Right ventricle myocardium superior (tissue), 1 donor: ENCODE measurements at regions not wholly inside any gene's neighbourhood (a gene's known extent, or its start where the extent isn't known, plus 50 kb on each side); places are given as distances from the start of the nearest gene placed in this dataset.
A peak's percentile ranks its signal among the peaks of the same experiment; 100 is the strongest.
"Not testable (repeated sequence)": the region's sequence is repeated elsewhere in the genome, so short reads cannot be mapped to it uniquely, and the experiment has no call there.

ENCODE experiments used
- ATAC-seq: fragments of 200-7000 bp; cut with Tn5 transposase; one replicate; pipeline ENCODE4 v1.9.1; 2020; ENCODE audit warnings: mild to moderate bottlenecking; ENCODE audit not compliant: poor library complexity
- DNase-seq: peaks from one replicate; pipeline ENCODE4 v3.0.0-alpha.2; 2020
- intact Hi-C: fragments of 100-400 bp; cut with DNase I; formaldehyde crosslinking; loops from one replicate; pipeline ENCODE4 v1.11.2; 2022
- donor health status: DM: no; HTN: yes; CAD: no; lungs with severe emphysema.

- ATAC-seq: peak; percentile 85
- intact Hi-C loops: no loop called here
- no peak for DNase-seq
Measured at GRCh38 chr3:177459401-177459800, 262.1 kb upstream of the TBL1XR1 start.

DNA sequence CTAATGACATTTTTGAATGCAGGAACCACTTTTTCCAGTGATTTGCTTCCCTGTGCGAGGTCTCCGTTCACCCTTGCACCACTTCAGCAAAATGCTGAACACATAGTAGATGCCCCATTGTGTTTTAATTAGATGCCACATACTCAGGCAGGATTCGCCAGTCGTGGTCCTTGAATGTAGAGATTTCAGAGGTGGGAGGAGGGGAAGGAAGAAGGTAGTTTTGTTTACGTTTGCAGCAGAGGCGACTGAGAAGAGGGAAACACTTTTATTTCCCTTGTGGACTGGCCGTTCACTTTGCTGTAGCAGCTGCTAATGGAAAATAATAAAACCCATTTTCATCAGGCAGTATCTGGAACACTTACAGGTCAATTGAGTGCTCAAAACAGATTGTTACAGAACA lies 262.8 kb upstream of the TBL1XR1 start:
- DNase-seq (no peak), ATAC-seq (peak; percentile 14)
- intact Hi-C loops: no loop called here

DNA sequence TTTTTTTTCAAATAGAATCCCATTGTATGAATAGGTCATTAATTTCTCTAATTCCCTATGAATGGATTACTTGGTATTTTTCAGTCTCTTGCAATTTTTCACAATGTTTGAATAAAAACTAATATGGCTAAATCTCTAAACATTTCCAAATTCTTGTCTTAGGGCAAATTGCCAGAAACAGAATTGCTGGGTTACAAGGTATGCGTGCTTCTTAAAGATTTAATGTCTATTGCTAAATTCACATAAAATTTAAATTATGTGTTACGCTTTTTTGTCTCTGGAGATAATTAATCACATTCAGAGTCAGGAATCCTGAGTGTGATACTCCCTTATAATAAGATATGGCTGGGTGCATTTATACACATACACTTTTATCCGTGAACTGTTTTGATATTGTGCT lies 264.5 kb upstream of the TBL1XR1 start:
- ATAC-seq (no peak), DNase-seq (no peak)
- intact Hi-C loops: no loop called here

DNA sequence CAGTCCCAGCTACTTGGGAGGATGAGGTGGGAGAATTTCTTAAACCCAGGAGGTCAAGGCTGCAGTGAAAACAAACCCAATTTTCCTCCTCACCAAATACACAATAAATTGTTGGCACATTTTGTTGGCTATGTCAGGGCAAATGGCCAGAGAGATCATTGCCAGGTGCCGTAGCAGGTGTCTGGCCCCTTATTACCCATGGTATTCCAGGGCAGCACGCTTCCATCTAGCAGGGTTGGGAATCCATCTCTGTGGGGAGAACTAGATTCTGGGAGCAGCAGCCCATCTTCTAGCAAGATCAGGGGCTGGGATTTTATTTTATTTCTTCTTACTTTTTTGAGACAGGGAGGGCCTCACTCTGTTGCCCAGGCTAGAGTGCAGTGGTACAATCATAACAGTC lies 266.1 kb upstream of the TBL1XR1 start:
- DNase-seq, ATAC-seq, intact Hi-C loops: not testable (repeated sequence)

- DNase-seq: no peak
- intact Hi-C loops: no loop called here
- ATAC-seq: no peak
Measured at GRCh38 chr3:177463863-177464262, 266.6 kb upstream of the TBL1XR1 start.

DNA sequence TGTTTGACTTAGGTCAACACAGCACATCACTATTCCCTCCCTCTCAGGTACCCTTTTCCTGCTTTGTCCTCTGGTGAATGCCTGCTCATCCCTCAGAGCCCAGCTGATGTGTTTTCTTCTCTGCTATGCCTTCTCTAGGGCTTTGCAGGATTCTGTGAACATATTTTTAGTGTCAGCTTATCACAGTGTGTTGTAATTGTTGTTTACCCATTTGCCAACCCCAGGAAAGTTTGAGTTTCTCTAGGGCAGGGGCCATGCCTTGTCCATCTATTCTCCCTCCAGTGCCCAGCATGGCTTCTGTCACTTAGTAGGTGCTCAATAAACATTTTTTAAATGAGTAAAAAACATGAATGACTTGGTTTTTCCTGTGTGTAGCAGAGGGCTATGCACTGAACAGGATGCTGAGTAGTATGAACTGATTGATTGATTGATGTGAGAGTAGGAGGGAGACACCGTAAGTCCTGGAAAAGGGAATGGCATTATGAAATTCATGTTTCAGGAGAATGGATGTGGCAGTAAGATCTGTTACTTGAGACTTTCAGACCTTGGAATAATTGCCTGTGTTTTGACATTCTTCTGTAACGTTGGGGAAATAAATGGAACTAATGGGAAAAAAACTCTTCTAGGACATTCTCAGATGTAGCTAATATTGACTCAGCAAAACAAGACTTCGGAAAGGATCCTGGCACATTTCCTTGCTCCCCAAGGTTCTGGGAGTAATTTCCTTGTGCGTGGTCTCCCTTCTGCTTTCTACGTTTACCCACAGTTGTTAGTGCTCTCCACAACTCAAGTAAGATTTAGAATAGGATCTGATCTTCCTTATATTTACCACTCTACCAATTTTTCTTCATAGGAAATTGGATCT lies 267.3 kb upstream of the TBL1XR1 start:
- DNase-seq: no peak
- peak; percentile 14 for ATAC-seq
- intact Hi-C loops: no loop called here

GRCh38 chr3:177465257-177465642 lies 268.0 kb upstream of the TBL1XR1 start:
- intact Hi-C loops: no loop called here
- DNase-seq: peak; percentile 72

DNA sequence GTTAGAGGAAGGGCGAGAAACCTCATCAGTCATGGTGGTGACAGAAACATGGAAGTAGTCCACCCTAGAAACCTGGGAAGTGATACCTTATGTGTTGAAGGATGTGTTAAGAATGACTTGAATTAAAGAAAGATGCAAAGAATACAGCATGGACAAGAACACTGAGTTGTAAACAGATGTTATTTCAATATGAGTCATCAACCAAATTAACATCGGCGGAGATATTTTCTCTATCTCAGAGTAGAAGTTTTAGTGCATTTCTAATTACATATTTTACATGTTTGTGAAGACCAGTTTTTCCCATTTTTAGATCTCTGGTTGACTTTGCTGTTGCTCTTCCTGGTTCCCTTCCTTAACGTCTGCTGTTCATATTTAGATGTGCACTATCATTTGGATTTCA lies 268.8 kb upstream of the TBL1XR1 start:
- no peak for DNase-seq
- intact Hi-C loops: no loop called here
- ATAC-seq: no peak

More at GRCh38 chr3:177465257-177465642, 268.0 kb upstream of the TBL1XR1 start:
- ATAC-seq: peak; percentile 90

DNA sequence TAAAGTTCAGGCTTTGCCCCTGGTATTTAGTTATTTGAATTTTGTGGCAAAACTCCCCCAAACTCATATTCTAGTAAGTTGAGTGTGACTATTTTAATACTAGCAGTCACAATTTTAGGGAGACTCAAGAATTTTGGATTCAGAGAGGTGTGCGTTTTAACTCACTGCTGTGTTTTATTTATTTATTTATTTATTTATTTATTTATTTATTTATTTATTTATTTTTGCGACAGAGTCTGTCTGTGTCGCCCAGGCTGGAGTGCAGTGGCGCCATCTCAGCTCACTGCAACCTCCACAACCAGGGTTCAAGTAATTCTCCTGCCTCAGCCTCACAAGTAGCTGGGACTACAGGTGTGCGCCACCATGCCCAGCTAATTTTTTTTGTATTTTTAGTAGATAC lies 269.3 kb upstream of the TBL1XR1 start:
- DNase-seq, ATAC-seq, intact Hi-C loops: not testable (repeated sequence)

DNA sequence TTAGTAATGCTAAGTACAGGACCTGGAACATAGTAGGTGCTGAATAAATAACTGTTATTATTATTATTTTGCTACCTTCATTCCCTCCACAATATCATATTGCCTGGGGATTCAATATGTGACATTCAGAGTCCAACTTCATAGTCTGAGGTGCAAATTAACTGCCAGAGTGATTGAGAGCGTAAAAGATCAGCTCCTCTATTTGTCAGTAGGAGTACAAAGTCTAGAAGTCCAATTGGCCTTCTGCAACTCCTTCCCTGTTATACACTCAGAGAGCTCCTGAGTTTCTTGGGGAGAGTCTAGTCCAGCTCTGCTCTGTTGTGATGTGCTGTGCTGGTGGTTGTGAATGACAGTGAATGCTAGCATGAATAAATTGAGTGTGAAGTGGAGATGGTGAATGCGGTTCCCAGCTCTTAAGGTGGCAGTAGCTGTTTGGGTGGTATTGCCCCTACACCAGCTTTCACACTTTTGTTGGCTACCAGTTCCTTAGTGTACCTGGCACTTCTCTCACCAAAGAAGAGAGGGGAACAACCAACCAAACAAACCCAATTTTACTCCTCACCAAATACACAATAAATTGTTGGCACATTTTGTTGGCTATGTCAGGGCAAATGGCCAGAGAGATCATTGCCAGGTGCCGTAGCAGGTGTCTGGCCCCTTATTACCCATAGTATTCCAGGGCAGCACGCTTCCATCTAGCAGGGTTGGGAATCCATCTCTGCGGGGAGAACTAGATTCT lies 270.1 kb upstream of the TBL1XR1 start:
- DNase-seq (no peak), ATAC-seq (no peak)
- intact Hi-C loops: no loop called here

DNA sequence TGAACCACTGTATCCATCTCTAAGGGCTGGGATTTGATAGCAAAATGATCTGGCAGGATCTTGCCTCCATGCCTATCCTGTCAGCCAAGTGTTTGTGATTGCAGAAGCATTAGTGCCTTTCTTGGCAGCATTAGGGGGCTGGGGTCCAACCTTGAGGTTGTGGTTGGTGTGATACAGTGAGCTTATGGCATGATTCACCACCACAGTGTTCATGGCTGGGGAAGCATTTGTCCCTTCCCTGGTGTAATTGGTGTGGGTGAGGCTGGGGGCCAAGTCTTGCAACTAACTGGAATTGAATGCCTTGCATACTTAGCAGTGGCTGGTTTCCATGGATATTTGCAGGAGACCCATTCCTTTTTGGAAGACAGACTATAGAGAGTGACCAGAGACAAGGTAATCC lies 271.0 kb upstream of the TBL1XR1 start:
- intact Hi-C loops: no loop called here
- DNase-seq (peak; percentile 57), ATAC-seq (peak; percentile 37)

DNA sequence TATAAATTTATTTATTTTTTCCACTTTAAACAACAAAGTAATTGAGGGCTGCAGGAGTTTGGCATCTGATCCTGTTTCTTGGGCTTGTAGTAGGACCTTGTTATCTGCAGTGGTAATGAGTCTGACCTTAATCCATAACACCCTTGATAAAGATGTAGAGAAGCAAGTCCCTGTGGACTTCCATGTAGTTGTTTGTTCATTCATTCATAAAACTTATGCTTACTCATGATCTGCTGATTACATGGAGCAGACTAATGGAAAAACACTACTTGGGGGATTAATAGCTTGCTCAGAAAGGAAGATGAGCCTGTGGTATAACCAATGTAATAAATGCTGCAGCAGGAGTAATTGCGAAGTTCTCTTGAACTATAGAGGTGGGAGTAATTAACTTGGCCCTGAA lies 271.5 kb upstream of the TBL1XR1 start:
- intact Hi-C loops: no loop called here
- DNase-seq: no peak
- ATAC-seq: no peak

GRCh38 chr3:177469216-177469615 lies 271.9 kb upstream of the TBL1XR1 start:
- ATAC-seq: no peak
- DNase-seq: no peak
- intact Hi-C loops: no loop called here

GRCh38 chr3:177470197-177470941 lies 273.1 kb upstream of the TBL1XR1 start:
- no peak for ATAC-seq
- intact Hi-C loops: no loop called here
- no peak for DNase-seq

DNA sequence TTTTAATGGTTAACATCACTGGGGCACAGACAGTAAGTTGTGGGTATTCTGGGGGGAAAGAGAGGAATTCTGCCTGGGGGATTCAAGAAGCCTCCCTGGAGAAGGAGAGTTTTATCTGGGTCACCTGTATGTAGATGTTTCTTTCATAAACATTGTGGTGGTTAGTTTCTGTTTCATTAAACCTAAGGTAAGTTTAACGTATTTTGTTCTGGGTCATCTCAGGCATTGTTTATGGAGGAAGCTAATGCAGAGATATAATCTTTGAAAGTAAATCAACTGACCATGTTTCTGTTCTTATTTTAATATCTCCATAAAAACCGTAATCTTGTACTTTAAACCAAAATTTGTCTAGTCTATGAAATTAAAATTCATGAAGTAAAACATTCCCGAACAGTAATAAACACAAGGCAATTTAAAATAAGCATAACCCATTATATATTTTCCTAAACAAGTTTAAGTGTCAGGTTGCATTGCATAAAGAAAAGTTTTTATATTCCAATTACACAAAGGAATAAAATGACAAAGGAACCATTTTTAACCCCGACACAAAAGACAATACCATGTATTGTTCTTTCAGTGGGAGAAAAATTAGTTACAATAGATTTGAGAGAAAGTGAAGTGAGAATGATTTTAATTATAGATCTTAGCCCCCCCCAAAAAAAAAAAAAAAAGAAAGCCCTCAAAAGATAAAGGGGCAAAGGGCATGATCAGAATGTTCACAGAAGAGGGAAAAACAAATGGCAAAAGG lies 274.6 kb upstream of the TBL1XR1 start:
- ATAC-seq: no peak
- no peak for DNase-seq
- intact Hi-C loops: no loop called here

GRCh38 chr3:177473184-177473583 lies 275.9 kb upstream of the TBL1XR1 start:
- intact Hi-C loops: no loop called here
- DNase-seq (no peak), ATAC-seq (no peak)

- intact Hi-C loops: no loop called here
- DNase-seq (no peak), ATAC-seq (no peak)
Measured at GRCh38 chr3:177473903-177474302, 276.6 kb upstream of the TBL1XR1 start.

GRCh38 chr3:177474652-177475355 lies 277.5 kb upstream of the TBL1XR1 start:
- intact Hi-C loops: no loop called here
- ATAC-seq (no peak), DNase-seq (no peak)
